Spleen (tissue), 7 donors: ENCODE measurements at regions not wholly inside any gene's neighbourhood (a gene's known extent, or its start where the extent isn't known, plus 50 kb on each side); places are given as distances from the start of the nearest gene placed in this dataset.

Experiments used
- POLR2A ChIP-seq, 3 donors: fragments of 450-650 bp; IDR thresholded peaks; one replicate each; pipeline ENCODE4 v1.5.1; 2017; ENCODE audit warnings: antibody characterized with exemption in 3 of 3, mild to moderate bottlenecking in 1 of 3
- POLR2AphosphoS5 ChIP-seq, 3 donors: sonication (generic); formaldehyde crosslinking; IDR thresholded peaks; one replicate each; pipeline ENCODE4 v1.5.1; 2017; ENCODE audit warnings: antibody characterized with exemption in 3 of 3
- TF ChIP-seq, protein P1 (sequence below), 11 experiments: fragments of 200-600 bp in 7 of 11; fragments of 450-650 bp in 4 of 11; sonication (generic) in 4 of 11; IDR thresholded peaks in 8 of 11; conservative IDR thresholded peaks in 3 of 11; 1 replicate in 7 of 11; 2 replicates in 4 of 11; pipeline versions ENCODE4 v1.4.0 to v1.8.0; 2016 to 2021; ENCODE audit warnings: antibody characterized with exemption in 11 of 11, inconsistent platforms in 4 of 11, mild to moderate bottlenecking in 1 of 11
- donor health status: DM: no; HTN: no; CAD: no; lungs with moderate emphysema.
- donor health status: DM: no; HTN: no; CAD: no.
- donor health status: DM: no; HTN: no; CAD: no.

DNA sequence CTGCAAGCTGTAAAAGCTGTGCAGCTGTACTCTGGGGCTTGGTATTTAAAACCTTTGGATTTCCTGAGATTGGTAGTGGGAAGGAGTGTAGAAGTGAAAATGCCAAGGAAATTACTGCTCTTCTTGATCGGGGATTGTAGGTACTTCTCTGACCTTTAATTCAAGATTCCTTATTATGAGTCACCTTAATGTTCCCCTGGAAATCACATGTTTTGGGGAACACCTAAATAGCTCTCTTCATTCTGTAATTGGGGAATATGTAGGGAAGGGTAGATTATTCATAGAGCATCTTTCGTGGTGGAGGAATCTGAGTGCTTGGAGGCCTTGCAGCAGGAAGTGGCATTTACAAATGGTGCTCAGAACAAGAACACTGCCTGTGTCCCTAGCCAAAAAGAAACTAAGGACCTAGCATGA, 137.8 kb downstream of the UCHL1 start:
- TF ChIP-seq POLR2AphosphoS5 (IDR thresholded peaks at IDR 0.05): no peak
- TF ChIP-seq, protein P1, sequence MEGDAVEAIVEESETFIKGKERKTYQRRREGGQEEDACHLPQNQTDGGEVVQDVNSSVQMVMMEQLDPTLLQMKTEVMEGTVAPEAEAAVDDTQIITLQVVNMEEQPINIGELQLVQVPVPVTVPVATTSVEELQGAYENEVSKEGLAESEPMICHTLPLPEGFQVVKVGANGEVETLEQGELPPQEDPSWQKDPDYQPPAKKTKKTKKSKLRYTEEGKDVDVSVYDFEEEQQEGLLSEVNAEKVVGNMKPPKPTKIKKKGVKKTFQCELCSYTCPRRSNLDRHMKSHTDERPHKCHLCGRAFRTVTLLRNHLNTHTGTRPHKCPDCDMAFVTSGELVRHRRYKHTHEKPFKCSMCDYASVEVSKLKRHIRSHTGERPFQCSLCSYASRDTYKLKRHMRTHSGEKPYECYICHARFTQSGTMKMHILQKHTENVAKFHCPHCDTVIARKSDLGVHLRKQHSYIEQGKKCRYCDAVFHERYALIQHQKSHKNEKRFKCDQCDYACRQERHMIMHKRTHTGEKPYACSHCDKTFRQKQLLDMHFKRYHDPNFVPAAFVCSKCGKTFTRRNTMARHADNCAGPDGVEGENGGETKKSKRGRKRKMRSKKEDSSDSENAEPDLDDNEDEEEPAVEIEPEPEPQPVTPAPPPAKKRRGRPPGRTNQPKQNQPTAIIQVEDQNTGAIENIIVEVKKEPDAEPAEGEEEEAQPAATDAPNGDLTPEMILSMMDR (IDR thresholded peaks at IDR 0.05 in 8 of 11, conservative IDR thresholded peaks at IDR 0.05 in 3 of 11): no peak
- TF ChIP-seq POLR2A (IDR thresholded peaks at IDR 0.05): no peak
